ENCODE measurements at regions not wholly inside any gene's neighbourhood (a gene's known extent, or its start where the extent isn't known, plus 50 kb on each side); places are given as distances from the start of the nearest gene placed in this dataset.

GRCh38 chr5:84796399-84796798 is 411.7 kb upstream of the EDIL3 start (continued):
- TF ChIP-seq, protein P1, sequence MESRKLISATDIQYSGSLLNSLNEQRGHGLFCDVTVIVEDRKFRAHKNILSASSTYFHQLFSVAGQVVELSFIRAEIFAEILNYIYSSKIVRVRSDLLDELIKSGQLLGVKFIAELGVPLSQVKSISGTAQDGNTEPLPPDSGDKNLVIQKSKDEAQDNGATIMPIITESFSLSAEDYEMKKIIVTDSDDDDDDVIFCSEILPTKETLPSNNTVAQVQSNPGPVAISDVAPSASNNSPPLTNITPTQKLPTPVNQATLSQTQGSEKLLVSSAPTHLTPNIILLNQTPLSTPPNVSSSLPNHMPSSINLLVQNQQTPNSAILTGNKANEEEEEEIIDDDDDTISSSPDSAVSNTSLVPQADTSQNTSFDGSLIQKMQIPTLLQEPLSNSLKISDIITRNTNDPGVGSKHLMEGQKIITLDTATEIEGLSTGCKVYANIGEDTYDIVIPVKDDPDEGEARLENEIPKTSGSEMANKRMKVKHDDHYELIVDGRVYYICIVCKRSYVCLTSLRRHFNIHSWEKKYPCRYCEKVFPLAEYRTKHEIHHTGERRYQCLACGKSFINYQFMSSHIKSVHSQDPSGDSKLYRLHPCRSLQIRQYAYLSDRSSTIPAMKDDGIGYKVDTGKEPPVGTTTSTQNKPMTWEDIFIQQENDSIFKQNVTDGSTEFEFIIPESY (IDR thresholded peaks at IDR 0.05; ENCODE audit: extremely low read depth, insufficient replicate concordance, low read length), result no peak
- TF ChIP-seq ZNF274 (IDR thresholded peaks at IDR 0.05; ENCODE audit: low read depth, low read length) (no peak), ATF3 (IDR thresholded peaks at IDR 0.05) (no peak), EGR1 (IDR thresholded peaks at IDR 0.05; ENCODE audit: low read depth) (no peak), YY1 (IDR thresholded peaks at IDR 0.05; ENCODE audit: extremely low read depth, insufficient replicate concordance, low read depth, low read length) (no peak), TCF7L2 (IDR thresholded peaks at IDR 0.05; ENCODE audit: borderline replicate concordance, extremely low read depth, insufficient read depth, insufficient read length) (no peak), JUND (IDR thresholded peaks at IDR 0.05) (no peak), CBX3 (IDR thresholded peaks at IDR 0.05; ENCODE audit: low read depth) (no peak)
- TF ChIP-seq, protein P2, sequence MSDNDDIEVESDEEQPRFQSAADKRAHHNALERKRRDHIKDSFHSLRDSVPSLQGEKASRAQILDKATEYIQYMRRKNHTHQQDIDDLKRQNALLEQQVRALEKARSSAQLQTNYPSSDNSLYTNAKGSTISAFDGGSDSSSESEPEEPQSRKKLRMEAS (IDR thresholded peaks at IDR 0.05), result no peak

DNA sequence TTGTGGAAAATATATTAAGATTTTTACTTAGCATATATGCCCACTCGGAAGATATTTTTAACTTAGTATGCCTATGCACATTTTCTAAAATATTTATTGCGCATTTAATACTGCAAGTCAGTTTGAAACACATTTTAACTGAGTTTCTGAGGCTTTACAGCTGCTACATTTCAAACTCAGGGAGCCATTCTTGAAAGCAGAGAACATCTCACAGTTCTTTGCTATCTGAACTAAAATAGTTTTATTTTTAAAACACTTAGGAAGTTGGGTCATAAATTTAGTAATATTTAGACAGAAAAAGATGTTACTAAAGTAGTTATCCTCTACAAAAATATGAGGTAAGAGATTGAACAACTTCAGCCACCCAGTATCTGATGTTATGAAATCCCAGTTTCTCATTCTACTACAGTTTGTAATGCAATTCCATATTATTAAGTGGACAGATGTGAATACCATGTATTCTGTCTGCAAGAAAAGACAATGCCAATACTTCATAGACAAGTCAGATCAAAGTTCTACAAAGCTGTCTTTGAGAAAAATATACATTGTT is 409.9 kb upstream of the EDIL3 start:
- no TSS peak for BruUV-seq (replicated peaks)
- Histone ChIP-seq H3K9me3 (ENCODE audit: control insufficient read depth in 1 of 2, insufficient read depth in 1 of 2, low read depth in 1 of 2, low read length in 2 of 2) (no peaks in the 10 kb centered on the region), H3K4me3 (replicated peaks in 1 of 2; ENCODE audit: low read depth in 1 of 2, low read length in 2 of 2) (no peak overlapping the region), H3K9me2 (ENCODE audit: insufficient read depth) (no peaks in the 10 kb centered on the region), H3K27me3 (ENCODE audit: insufficient read depth, low read length) (no peaks in the 10 kb centered on the region), H3K9ac (ENCODE audit: low read length) (no peak overlapping the region), H4K20me1 (ENCODE audit: insufficient read depth) (no peaks in the 10 kb centered on the region), H3K27ac (ENCODE audit: low read depth, low read length) (no peak overlapping the region), H3K36me3 (ENCODE audit: control insufficient read depth in 1 of 2, insufficient read depth in 2 of 2, low read length in 2 of 2) (no peaks in the 10 kb centered on the region), H3K4me1 (ENCODE audit: control insufficient read depth in 1 of 2, insufficient read depth in 2 of 2, low read length in 2 of 2) (no peaks in the 10 kb centered on the region), H3K79me2 (ENCODE audit: insufficient read depth, low read length) (no peaks in the 10 kb centered on the region), H3K4me2 (ENCODE audit: low read length) (no peak overlapping the region), H2AFZ (ENCODE audit: low read depth, low read length, poor library complexity, severe bottlenecking) (no peak overlapping the region)
- CTCF ChIA-PET, result no interaction called here
- DNase-seq (ENCODE audit: low read depth, low spot score) (no peak), ATAC-seq (no peak)
- RAD21 ChIA-PET (ENCODE audit: low non-redundant PET in 1 of 2, low total read pairs in 2 of 2, uncharacterized antibody in 2 of 2, unreplicated experiment in 2 of 2), result no interaction called here
- TF ChIP-seq ZFX (IDR thresholded peaks at IDR 0.05), result no peak
- no peak for TF ChIP-seq POLR2A (IDR thresholded peaks at IDR 0.05; ENCODE audit: borderline replicate concordance, extremely low read depth, insufficient read depth, insufficient read length)
- no peak for TF ChIP-seq CBX3 (IDR thresholded peaks at IDR 0.05; ENCODE audit: low read depth)
- TF ChIP-seq JUND (IDR thresholded peaks at IDR 0.05), result no peak
- no peak for TF ChIP-seq ZNF274 (IDR thresholded peaks at IDR 0.05; ENCODE audit: low read depth, low read length)
- TF ChIP-seq EGR1 (IDR thresholded peaks at IDR 0.05; ENCODE audit: low read depth), result no peak
- TF ChIP-seq, protein P3, sequence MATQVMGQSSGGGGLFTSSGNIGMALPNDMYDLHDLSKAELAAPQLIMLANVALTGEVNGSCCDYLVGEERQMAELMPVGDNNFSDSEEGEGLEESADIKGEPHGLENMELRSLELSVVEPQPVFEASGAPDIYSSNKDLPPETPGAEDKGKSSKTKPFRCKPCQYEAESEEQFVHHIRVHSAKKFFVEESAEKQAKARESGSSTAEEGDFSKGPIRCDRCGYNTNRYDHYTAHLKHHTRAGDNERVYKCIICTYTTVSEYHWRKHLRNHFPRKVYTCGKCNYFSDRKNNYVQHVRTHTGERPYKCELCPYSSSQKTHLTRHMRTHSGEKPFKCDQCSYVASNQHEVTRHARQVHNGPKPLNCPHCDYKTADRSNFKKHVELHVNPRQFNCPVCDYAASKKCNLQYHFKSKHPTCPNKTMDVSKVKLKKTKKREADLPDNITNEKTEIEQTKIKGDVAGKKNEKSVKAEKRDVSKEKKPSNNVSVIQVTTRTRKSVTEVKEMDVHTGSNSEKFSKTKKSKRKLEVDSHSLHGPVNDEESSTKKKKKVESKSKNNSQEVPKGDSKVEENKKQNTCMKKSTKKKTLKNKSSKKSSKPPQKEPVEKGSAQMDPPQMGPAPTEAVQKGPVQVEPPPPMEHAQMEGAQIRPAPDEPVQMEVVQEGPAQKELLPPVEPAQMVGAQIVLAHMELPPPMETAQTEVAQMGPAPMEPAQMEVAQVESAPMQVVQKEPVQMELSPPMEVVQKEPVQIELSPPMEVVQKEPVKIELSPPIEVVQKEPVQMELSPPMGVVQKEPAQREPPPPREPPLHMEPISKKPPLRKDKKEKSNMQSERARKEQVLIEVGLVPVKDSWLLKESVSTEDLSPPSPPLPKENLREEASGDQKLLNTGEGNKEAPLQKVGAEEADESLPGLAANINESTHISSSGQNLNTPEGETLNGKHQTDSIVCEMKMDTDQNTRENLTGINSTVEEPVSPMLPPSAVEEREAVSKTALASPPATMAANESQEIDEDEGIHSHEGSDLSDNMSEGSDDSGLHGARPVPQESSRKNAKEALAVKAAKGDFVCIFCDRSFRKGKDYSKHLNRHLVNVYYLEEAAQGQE (IDR thresholded peaks at IDR 0.05; ENCODE audit: low read depth), result no peak
- TF ChIP-seq, protein P2 (IDR thresholded peaks at IDR 0.05), result no peak
- TF ChIP-seq, protein P4, sequence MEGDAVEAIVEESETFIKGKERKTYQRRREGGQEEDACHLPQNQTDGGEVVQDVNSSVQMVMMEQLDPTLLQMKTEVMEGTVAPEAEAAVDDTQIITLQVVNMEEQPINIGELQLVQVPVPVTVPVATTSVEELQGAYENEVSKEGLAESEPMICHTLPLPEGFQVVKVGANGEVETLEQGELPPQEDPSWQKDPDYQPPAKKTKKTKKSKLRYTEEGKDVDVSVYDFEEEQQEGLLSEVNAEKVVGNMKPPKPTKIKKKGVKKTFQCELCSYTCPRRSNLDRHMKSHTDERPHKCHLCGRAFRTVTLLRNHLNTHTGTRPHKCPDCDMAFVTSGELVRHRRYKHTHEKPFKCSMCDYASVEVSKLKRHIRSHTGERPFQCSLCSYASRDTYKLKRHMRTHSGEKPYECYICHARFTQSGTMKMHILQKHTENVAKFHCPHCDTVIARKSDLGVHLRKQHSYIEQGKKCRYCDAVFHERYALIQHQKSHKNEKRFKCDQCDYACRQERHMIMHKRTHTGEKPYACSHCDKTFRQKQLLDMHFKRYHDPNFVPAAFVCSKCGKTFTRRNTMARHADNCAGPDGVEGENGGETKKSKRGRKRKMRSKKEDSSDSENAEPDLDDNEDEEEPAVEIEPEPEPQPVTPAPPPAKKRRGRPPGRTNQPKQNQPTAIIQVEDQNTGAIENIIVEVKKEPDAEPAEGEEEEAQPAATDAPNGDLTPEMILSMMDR (IDR thresholded peaks at IDR 0.05 in 2 of 3, conservative IDR thresholded peaks at IDR 0.05 in 1 of 3; ENCODE audit: borderline replicate concordance in 1 of 3, insufficient read depth in 1 of 3, low read depth in 2 of 3, low read length in 2 of 3), result no peak
- TF ChIP-seq SRF (IDR thresholded peaks at IDR 0.05; ENCODE audit: low read depth), result no peak
- intact Hi-C loops (cut with micrococcal nuclease), result no loop called here
- POLR2A ChIA-PET, result no interaction called here

Measured in HCT116 (cell line).